GM12891 (cell line): ENCODE measurements at regions not wholly inside any gene's neighbourhood (a gene's known extent, or its start where the extent isn't known, plus 50 kb on each side); places are given as distances from the start of the nearest gene placed in this dataset.
"Not testable (repeated sequence)": the region's sequence is repeated elsewhere in the genome, so short reads cannot be mapped to it uniquely, and the experiment has no call there.

ENCODE experiments used
- DNase-seq: peaks from one replicate; pipeline ENCODE4 v3.0.0; 2011; ENCODE audit warnings: low spot score; ENCODE audit not compliant: insufficient read length
- FAIRE-seq: peaks from 2 replicates; lab custom pipeline; 2011; peaks lifted over from hg19 to GRCh38; lab: Jason Lieb, UNC
- PAX5 ChIP-seq: IDR thresholded peaks from 2 replicates; pipeline ENCODE4 v1.6.1; 2011; ENCODE audit warnings: low read length, moderate library complexity, mild to moderate bottlenecking; ENCODE audit not compliant: insufficient read depth, severe bottlenecking
- POLR2A ChIP-seq: IDR thresholded peaks from 2 replicates; pipeline ENCODE4 v1.6.1; 2011; ENCODE audit warnings: low read depth, low read length, control low read depth
- POLR2AphosphoS5 ChIP-seq: IDR thresholded peaks from 2 replicates; pipeline ENCODE4 v1.6.1; 2011; ENCODE audit warnings: low read depth, low read length, control low read depth
- POU2F2 ChIP-seq: IDR thresholded peaks from 2 replicates; pipeline ENCODE4 v1.6.1; 2011; ENCODE audit warnings: low read depth, mild to moderate bottlenecking, control low read depth, low read length, moderate library complexity
- SPI1 ChIP-seq: IDR thresholded peaks from 2 replicates; pipeline ENCODE4 v1.6.1; 2011; ENCODE audit warnings: low read depth, low read length, control low read depth
- TAF1 ChIP-seq: IDR thresholded peaks from 2 replicates; pipeline ENCODE4 v1.6.1; 2011; ENCODE audit warnings: low read depth, low read length, control low read depth

GRCh38 chrX:65831268-65831667 is 163.8 kb downstream of the MSN start:
- FAIRE-seq = no peak
- DNase-seq = no peak
- TF ChIP-seq TAF1 (no peak), POLR2A (no peak), POLR2AphosphoS5 (no peak), POU2F2 (no peak), SPI1 (no peak), PAX5 (no peak)

GRCh38 chrX:65828599-65828998 is 161.1 kb downstream of the MSN start:
- TF ChIP-seq POLR2AphosphoS5 (no peak), TAF1 (no peak), PAX5 (no peak), POLR2A (no peak), SPI1 (no peak), POU2F2 (no peak)
- no peak for DNase-seq
- FAIRE-seq = no peak

DNA sequence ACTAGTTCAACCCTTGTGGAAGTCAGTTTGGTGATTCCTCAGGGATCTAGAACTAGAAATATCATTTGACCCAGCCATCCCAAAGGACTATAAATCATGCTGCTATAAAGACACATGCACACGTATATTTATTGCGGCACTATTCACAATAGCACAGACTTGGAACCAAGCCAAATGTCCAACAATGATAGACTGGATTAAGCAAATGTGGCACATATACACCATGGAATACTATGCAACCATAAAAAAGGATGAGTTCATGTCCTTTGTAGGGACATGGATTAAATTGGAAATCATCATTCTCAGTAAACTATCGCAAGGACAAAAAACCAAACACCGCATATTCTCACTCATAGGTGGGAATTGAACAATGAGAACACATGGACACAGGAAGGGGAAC is 157.8 kb downstream of the MSN start:
- not testable (repeated sequence) for FAIRE-seq, DNase-seq

DNA sequence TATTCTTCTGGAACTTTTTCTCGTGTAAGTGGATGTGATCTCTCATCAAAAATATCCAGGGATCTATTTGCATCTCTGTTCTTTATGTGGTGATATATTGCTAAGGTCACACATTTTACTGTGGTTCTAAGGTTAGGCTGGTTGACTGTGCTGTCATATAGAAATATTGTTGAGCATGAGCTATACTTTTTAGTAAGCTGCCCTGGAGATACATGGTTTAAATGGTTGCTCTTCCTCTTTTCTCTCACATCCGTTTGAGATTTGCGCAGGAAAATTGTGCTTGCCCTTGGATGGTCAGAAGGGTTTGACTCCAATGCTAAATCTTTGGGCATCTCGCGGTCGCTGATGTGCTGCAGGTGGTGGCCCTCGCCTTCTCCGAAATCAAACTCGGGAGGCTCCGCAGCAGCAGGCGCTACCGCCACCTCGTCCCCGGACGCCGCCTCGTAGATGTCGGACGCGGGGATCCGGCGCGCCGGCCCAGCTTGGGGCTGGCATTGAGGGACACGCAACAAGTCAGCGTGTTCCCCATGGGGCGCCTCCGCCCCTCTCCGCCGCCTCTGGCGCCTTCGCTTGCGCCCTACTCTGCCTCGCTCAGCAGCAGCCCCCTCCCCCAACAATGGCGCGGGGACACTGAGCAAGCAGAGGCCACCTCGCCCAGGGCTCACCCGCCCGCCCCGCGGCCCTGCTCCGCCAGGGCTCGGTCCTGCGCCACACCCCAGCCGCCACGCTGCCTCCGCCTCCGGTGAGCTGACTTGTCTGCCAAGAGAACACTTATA is 154.5 kb downstream of the MSN start:
- FAIRE-seq = peak; percentile 85
- DNase-seq = peak; percentile 5
- TF ChIP-seq POLR2A (no peak), SPI1 (peak; percentile 66)

DNA sequence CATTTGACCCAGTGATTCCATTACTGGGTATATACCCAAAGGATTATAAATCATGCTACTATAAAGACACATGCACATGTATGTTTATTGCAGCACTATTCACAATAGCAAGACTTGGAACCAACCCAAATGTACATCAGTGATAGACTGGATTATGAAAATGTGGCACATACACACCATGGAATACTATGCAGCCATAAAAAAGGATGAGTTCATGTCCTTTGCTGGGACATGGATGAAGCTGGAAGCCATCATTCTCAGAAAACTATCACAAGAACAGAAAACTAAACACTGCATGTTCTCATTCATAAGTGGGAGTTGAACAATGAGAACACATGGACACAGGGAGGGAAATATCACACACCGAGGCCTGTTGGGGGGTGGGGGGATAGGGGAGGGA is 152.5 kb downstream of the MSN start:
- FAIRE-seq, DNase-seq: not testable (repeated sequence)

DNA sequence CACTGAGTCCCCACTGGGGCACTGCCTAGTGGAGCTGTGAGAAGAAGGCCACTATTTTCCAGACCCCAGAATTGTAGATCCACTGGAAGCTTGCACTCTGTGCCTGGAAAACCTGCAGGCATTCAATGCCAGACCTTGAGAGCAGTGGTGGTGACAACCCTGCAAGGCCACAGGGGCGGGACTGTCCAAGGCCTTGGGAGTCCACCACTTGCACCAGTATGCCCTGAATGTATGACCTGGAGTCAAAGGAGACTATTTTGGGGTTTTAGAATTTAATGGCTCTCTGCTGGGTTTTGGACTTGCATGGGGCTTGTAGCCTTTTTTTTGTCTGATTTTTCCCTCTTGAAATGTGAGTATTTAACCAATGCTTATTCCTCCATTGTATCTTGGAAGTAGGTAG is 145.8 kb downstream of the MSN start:
- TF ChIP-seq POU2F2 (no peak), POLR2A (no peak), POLR2AphosphoS5 (no peak), PAX5 (no peak), TAF1 (no peak), SPI1 (no peak)
- no peak for FAIRE-seq

DNA sequence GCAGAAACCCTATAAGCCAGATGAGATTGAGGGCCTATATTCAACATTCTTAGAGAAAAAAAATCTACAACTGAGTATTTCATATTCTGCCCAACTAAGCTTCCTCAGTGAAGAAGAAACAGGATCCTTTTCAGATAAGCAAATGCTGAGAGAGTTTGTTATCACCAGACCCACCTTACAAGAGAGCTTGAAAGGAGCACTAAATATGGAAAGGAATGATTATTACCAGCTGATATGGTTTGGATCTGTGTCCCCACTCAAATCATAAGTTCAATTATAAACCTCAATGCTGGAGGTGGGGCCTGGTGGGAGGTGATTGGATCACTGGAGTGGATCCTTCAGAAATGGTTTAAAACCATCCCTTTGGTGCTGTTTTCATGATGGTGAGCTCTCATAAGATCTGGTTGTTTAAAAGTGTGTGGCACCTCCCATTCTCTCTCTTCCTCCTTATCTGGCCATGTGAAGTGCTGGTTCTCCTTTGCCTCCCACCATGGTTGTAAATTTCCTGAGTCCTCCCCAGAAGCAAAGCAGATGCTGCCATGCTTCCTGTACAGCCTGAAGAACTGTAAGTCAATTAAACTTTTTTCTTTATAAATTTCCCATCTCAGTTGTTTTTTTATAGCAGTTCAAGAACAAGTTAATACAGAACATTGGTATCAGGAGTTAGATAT is 144.2 kb downstream of the MSN start:
- no peak for DNase-seq
- TF ChIP-seq POLR2AphosphoS5 = no peak
- no peak for FAIRE-seq

More for the DNA sequence above, 145.8 kb downstream of the MSN start:
- no peak for DNase-seq
